ENCODE measurements at regions not wholly inside any gene's neighbourhood (a gene's known extent, or its start where the extent isn't known, plus 50 kb on each side); places are given as distances from the start of the nearest gene placed in this dataset.

GRCh38 chr4:110737931-110738330 is 115.1 kb upstream of the PITX2 start:
- TF ChIP-seq CTCF (IDR thresholded peaks at IDR 0.05) (no peak), POLR2A (IDR thresholded peaks at IDR 0.05) (no peak)

All from right lobe of liver (tissue), 4 donors.